ENCODE measurements at regions not wholly inside any gene's neighbourhood (a gene's known extent, or its start where the extent isn't known, plus 50 kb on each side); places are given as distances from the start of the nearest gene placed in this dataset.

DNA sequence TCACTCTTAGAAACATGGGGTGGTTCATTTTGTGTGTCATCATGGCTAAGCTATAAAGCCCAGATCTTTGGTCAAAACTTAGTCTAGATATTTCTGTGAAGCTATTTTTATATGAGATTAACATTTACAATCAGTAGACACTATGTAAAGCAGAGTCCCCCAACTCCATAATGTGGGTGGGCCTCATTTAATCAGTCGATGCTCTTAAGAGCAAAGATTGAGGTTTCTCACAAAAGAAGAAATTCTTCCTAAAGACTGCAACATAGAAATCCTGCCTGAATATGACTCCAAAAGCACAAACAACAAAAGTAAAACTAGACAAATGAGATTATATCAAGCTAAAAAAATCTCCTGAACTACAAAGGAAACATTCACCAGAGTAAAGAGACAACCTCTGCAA lies 642.2 kb downstream of the DIAPH3 start:
- no peak for DNase-seq

DNA sequence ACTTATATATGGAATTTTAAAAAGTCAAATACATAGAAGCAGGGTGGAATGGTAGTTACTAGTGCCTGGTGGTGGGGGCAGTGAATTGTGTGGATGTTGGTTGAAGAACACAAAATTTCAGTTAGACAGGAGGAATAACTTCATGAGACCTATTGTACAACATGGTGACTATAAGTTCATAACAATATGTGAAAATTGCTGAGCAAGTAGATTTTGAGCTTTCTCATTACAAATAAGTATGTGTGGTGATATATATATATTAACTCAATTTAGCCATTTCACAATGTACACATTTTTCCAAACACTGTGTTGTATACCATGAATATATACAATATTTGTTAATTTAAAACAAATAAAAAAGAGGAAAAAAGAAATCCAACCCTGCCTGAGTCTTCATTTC lies 641.1 kb downstream of the DIAPH3 start:
- DNase-seq = no peak

DNA sequence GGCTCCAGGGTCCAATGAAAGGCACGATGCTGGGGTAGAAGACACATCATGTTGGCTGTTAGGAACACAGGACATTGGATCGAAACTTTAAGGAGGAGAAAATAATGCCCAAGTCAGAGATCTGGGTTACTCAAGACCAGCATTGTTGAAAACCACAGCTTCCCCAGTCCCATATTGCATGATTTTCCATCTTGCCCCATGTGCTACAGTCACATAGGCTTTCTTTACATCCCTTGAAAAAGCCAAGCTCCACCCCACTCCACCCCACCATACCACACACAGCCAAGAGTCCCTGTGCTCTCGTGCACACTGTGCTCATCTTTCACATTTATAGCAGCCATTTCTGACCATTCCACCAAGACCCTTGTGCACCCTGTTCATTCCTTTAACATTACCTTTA lies 636.2 kb downstream of the DIAPH3 start:
- no peak for DNase-seq

DNA sequence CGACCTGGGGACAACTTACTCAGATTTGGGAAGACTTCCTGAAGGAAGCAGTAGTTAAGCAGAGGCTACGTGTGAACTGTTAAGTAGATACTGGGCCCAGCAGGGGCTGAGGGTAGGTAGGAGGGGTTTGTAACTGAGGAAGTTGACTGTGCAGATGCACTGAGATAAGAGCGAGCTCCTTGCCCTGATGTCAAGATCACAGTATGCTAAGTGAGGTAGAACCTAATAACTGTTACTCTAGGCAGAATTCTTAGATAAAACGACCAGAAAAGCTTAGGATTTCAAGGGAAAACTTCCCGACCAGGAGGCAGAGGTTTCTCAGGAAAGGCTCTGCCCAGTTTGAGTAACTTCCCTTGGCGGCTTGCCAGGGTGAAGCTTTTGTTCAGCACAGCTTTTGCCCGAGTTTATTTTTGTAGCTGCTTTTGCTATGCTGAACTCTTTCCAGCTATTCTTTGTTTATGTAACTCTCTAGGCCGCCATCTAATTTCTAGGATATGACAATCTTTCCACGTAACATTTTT lies 632.1 kb downstream of the DIAPH3 start:
- no peak for DNase-seq

DNA sequence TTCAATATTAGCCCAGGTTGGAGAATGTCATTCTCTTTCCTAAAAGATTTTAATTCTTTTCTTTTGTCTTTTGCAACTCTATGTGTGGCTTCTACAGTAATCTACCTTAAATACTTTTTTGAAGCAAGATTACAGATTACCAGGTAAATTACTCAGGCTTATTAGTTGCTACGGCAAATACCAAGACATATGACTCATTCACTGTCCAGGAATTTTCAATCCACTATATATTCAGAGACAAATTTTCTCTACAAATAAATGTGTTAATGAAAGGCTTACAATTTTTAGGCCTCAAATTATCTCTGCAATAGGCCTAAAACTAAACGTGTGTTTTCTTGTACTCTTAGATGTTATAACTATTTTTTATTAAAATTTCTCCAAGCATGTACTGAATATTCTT lies 631.3 kb downstream of the DIAPH3 start:
- no peak for DNase-seq

DNA sequence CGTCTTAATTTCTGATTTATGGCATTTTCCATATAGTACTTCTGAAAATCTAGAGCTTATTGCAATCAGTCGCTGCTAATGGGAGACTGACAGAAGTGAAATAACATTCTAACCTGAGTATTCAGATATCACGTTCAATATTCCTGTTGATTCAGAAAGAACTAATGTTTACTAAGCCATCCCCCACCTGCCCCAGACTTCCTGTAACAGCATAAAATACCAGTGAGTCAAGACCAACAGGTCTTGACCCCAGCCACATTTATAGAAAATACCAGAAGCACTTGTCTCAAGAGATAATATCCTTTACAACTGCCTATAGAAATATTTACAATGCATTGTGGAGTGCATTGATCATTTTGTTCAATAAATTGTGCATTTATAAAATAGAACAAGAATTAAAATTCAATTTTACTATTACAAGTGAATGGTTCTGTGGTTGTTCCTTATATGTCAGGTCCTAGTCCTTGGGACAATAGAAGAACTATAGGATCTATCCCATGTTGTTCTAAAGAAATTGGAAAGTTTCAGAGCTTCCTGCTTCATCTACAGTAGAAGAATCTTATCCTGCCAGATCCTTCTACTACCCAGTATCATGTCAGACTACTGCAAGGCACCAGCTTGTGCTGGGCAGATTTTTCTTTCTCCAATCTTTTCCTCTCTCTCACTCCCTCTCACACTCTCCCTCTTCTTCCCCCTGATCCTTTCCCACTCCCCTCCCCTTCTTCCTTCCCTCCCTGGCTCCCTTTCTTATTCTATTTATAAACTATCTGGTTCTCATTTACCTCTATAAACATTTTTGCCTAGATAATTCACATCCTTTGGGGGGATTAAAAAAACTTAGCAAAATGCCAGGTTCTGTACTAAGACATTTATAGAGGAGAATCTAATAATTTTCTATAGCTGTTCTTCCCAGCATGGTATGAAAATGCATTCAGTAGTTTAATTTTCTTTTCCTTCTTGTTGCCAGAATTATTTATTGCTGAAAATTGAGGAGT lies 629.9 kb downstream of the DIAPH3 start:
- no peak for DNase-seq

DNA sequence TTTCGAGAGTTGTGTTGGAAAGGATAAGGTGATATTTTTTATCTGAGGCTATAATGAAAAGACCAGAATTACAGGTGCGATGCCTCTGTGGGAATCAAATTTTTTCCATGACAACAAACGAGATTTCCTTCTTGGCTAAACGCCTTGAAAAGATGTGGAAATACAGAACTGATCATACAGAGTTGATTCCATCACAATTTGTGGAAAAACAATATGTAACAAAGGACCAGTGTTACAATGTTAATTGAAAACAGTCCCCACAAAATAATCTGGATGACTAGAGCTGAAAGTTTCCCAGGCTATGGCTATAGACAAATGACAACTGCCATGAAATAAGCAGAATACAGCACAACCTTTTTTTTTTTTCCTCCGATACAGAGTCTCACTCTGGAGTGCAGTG lies 628.9 kb downstream of the DIAPH3 start:
- no peak for DNase-seq

DNA sequence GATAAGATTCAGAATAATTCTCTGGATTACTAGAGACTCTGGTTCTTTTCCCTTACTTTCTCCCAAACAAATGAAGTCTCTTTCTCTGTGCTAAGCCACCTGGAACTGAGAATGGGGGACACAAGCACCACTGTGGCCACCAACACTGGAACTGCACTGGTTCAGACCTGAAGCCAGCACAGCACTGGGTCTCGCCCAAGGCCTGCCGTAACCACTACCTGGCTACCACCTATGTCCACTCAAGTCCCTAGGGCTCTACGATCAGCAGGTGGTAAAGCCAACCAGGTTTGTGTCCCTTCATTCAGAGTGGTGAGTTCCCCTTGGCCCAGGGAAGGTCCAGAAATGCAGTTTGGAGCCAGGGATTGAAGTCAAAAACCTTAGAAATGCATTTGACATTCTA lies 626.2 kb downstream of the DIAPH3 start:
- DNase-seq = no peak

DNA sequence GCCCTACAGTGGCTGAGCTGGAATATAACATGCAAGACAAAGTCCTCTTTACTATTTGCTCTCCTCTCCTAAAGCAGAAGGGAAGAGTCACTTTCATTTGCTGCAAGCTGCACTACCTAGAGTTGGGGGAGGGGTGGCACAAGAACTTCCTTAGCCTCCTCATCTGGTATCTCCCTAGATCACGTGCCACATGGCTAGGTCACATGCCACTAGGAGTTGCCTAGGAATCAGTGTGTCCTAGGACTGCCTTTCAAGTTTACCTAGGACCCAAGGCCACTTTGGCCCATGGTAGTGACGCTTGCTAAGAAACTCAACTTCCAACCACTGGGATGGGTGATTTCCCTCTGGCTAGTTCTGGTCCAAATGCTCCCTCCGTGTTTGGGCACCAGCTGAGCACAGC lies 625.2 kb downstream of the DIAPH3 start:
- DNase-seq = no peak

DNA sequence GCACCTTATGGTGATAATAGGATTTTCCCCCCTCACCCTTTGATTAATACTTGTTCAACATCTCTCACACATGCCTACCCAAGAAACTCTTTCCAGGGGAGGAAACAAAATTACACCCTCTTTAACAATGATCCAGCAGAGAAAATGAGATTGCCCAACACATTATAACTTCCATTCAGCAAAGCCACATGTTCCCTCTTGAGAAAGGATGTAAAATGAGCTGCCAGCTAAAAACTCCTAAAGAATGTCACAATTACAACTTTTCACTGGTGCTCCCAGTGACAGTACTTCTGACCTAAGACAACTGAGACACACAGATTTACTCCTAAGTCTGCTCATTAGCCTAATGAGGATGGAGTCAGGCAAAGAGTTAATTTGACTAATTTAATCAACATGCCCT lies 621.4 kb downstream of the DIAPH3 start:
- no peak for DNase-seq

DNA sequence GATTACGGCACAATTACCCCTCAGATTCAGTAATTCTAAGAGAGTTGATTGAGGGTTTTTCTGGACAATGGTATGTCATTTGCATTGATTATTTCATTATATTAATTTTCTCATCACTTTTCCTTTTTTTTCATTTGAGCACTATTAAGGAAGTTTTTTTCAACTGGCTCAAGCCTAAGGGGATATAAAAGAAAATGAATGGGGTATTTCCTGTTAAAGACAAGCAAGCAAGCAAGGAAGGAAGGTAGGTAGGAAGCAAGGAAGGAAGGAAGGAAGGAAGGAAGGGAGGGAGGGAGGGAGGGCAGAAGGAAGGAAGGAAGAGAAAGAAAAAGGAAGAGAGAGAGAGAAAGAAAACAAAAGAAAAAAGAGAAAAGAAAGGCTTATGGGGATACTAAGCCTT lies 620.3 kb downstream of the DIAPH3 start:
- DNase-seq = no peak

DNA sequence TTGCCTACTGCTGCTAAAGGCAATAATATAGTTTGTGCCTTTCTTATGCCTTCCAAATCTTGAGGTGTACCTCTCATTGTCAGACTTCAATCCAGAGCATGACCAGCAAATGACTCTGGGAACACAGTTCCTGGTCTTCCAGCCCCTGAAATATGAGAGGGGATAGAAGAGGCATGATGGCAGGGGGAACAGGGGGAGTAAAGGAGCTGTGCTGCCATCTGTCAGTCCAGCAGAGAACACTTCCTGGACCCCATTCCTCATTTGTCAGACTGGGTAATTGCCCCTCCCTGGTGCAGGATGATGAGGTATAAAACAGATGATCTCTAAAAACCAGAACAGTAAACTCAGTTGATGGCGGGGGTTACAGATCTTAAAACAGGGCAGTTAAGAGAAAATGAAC lies 618.7 kb downstream of the DIAPH3 start:
- no peak for DNase-seq

DNA sequence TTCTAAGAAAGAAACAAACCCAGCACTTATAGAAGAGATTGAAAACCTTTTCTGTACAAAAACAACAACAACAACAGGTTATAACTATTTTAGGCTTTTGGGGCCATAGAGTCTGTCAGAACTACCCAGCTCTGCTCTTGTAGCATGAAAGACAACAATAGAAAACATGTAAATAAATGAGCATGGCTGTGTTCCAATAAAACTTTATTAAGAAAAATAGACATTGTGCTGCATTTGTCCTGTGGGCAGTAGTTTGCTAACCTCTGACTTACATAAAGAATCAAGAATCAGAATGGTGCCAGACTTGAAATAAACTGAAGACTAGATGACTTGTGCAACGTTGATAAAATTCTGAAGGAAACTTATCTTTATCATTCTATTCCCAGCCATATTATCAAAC lies 617.5 kb downstream of the DIAPH3 start:
- no peak for DNase-seq

DNA sequence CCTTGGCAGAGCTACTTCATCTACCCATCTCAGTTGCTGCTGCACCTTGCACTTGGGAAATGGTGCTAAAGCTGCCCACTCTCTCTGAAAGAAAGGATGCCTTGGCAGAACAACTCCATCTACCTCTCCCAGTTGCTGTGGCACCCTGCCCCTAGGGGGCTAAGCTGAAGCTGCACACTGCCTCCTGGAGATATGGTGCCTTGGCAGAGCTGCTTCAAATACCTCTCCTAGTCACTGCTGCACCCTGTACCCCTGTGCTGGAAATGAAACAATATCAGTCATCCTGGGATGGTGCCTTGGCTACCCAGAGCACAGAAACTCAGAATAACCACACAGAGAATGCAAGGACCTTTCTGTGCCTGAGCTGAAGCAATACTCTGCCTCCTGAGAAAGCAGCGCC lies 615.8 kb downstream of the DIAPH3 start:
- no peak for DNase-seq

DNA sequence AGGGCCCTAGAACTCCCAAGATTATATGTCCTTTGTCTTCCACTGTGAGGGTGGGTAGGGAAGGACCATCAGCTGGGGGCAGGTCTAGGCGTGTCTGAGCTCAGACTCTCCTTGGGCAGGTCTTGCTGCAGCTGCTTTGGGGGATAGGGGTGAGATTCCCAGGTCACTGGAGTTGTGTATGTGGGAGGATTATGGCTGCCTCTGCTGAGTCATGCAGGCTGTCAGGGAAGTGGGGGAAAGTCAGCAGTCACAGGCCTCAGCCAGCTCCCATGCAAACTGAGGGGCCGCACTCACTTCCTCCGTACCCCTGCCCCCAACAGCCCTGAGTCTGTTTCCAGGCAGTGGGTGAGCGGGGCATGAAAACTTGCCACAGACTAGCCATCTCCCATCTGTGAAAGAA lies 600.8 kb downstream of the DIAPH3 start:
- no peak for DNase-seq

DNA sequence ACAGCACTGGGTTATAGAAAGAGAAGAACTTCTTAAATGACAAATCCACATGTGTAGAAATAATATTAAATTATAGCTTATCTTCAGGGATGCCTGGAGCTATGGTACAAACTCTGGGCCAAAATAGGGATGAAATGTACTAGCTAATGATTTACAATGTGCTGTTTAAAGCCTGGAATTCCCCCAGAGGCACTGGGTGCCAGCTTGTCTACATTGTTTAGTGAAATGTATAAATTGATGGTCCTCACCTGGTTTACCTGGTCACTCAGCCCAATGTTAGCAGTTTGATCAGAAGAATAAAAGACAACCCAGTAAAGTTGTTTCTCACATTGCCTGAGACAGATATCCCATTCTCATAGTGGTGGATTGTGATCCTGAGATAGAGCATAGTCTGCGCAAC lies 597.2 kb downstream of the DIAPH3 start:
- DNase-seq = no peak

DNA sequence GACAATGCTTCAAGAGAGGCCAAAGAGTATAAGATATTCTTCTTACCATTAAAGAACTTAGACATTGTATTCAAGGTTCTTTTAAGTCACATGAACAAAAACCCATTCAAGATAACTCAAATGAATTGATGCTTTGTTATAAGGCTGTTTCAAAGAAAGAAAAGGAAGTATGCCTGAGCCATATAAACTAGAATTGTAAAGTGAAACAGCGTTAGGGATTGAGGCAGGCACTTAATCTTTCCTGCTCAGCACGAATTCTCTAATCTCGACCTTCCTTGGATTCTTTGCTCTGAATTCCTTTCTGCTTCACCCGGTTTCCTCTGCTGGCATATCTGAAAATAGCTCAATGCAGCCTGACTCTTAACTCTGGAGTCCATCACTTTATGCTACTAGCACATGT lies 595.4 kb downstream of the DIAPH3 start:
- DNase-seq = no peak

DNA sequence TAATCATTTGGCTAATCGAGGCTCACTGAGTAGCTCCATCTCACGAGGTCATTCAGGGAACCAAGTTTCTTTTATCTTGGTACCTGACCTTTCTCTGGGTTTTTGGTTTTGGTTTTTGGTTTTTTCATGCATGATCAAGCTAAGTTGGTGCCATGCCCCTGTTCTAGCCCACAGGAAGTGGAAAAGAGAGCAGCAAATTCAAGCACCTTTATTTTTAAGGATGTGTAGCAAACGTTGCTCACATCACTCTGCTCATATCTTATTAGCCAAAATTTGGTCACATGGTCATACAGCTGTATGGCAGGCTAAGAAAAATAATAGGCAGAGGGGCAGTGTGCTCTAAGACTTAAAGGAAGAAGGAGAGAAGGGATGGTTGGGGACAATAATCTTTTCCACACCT lies 593.5 kb downstream of the DIAPH3 start:
- DNase-seq = no peak

DNA sequence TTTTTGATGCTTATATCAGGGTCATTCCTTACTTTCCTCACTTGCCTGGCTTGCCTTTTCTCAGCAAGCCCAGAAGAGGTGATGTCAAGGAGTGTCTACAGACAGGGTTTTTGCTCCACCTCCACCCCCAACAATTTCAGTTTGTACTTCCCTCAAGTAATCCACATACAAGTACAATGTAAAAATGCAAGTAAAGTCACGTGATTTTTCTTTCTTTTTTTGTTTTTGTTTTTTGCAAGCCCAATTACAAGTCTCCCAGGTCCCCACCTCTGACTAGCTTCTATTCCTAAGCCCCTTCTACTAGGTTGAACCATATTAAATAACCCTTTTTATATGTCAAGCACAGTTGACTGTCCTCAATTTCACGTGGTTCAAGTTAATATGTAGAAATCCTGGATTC lies 579.6 kb downstream of the DIAPH3 start:
- DNase-seq = no peak

DNA sequence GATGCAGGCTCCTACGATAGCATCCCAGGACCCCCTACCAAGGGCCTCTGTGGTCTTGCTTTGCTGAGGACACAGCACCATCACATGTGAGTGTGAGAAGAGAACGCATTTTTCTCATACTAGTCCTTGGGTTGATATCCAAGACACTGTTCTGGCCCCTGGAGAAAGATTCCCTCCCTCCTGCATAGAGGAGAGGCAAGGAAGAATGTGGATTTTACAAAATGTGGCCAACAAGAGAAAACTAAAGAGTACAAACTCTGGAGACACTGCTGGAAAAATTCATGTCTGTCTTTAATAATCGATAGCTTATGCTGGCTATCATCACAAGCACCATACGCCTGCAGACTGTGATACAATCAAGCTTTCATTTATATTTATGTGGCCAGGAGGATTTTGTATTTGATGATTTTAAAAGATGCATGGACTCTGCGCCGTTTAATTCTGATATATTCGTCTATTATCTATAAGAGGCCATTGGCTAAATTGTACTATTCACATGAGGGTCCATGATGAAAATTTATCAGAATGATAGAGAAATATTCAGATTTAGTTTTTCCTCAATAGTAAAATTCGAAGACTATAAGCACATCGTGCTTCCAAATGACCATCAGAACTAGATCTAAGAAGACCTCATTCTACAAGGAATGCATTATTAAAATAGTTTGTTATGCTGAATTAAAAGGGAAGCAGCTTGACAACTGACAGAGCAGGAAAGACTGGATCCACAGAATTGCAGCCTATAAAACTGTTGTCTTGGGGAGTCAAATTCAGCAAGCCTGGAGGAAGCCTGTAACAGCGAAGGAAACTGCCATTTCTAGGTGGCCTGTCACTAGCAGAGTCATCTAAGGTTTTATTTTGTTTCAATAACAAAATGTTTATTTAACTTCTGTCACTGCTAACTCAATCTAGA lies 578.7 kb downstream of the DIAPH3 start:
- no peak for DNase-seq

DNA sequence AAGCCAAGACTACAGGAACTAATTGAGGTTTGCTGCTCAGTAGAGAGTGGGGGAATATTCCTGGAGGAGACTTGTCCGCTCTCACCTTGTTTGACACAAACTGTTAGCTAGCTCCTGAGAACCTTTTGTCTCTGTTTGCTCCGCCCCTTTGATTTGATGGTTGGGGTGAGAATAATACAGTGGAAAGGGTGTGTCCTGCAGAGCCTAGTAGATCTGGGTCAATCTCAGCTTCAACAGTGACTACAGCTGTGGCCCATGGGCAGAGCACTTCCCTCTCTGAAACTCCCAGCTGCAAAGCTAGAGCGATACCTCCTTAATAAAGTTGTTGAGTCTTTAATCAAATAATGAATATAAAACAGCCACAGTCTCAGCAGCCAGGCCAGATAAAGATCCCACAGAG lies 576.7 kb downstream of the DIAPH3 start:
- no peak for DNase-seq

DNA sequence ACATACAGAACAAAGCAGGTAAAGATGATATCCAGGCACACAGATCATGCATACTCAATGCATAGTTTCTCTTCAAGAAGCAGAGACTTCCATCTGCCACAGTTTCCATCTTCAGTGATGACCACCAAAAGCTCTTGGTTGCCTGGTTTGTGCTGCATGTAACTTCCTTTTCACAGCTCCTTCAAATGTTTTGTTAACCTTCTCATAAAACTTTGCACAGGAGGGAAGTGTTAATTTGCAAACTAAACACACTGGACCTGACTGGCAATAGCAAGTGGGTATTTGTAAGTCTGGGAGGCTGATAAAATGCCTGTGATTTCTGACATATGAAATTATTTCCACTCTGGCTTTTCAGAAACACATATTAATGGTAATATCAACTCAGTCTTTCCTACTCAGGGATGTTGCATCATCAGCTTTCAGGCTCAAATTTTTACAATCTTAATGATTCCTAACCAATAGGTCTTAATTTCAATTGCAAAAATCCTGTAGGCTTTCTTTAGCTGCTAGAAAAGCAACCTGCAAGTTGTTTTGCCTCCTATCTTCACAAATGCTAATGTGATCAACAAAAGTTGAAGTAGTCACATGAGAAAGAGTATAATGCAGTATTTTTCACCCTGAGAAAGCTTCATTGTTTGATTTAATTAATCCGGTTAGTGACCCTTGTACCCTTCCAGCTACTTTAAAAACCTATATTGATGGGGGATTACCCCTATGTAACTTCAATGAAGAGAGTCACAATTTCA lies 575.6 kb downstream of the DIAPH3 start:
- no peak for DNase-seq

DNA sequence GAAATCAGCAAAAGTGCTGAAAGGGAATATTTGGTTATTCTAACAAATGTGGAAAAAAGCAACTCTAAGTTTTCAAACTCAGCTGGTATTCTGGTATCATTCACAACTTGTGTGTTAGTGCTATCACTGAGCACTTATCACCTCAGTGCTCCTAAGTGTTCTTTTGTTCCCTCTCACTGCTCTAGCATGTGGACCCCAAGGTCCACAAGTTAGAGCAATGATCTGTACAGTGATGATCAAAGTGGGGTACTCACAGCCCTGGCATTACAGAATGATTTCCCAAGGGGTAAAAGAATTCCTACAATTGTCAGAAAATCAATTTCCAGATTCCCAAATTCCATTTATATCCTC lies 575.0 kb downstream of the DIAPH3 start:
- no peak for DNase-seq
